ENCODE measurements at regions not wholly inside any gene's neighbourhood (a gene's known extent, or its start where the extent isn't known, plus 50 kb on each side); places are given as distances from the start of the nearest gene placed in this dataset.

GRCh38 chr11:104623518-104623917 lies 274.7 kb downstream of the CASP12 start:
- peak; percentile 46 to 81 for DNase-seq (ENCODE audit: low read depth in 2 of 2)
- TF ChIP-seq CTCF (IDR thresholded peaks at IDR 0.05; ENCODE audit: low read depth, low read length), result no peak

GRCh38 chr11:104620991-104621390 lies 277.3 kb downstream of the CASP12 start:
- no peak overlapping the region for H3K4me3 ChIP-seq (replicated peaks in 1 of 2; ENCODE audit: low read depth in 2 of 2, low read length in 2 of 2)
- DNase-seq (ENCODE audit: low read depth in 2 of 2), result no peak
- no peak for TF ChIP-seq CTCF (IDR thresholded peaks at IDR 0.05; ENCODE audit: low read depth, low read length)

More at GRCh38 chr11:104623518-104623917, 274.7 kb downstream of the CASP12 start:
- H3K4me3 ChIP-seq (replicated peaks in 1 of 2; ENCODE audit: low read depth in 2 of 2, low read length in 2 of 2), result no peak overlapping the region

- no peak for TF ChIP-seq CTCF (IDR thresholded peaks at IDR 0.05; ENCODE audit: low read depth, low read length)
- no peak for DNase-seq (ENCODE audit: low read depth in 2 of 2)
- no peak overlapping the region for H3K4me3 ChIP-seq (replicated peaks in 1 of 2; ENCODE audit: low read depth in 2 of 2, low read length in 2 of 2)
These were observed 278.5 kb downstream of the CASP12 start for GRCh38 chr11:104619751-104620150.

GRCh38 chr11:104618954-104619353 lies 279.3 kb downstream of the CASP12 start:
- peak in 1 of 2 donors; percentile 5 for DNase-seq (ENCODE audit: low read depth in 2 of 2)
- TF ChIP-seq CTCF (IDR thresholded peaks at IDR 0.05; ENCODE audit: low read depth, low read length), result no peak
- H3K4me3 ChIP-seq (replicated peaks in 1 of 2; ENCODE audit: low read depth in 2 of 2, low read length in 2 of 2), result no peak overlapping the region

- no peak overlapping the region for H3K4me3 ChIP-seq (replicated peaks in 1 of 2; ENCODE audit: low read depth in 2 of 2, low read length in 2 of 2)
- TF ChIP-seq CTCF (IDR thresholded peaks at IDR 0.05; ENCODE audit: low read depth, low read length), result no peak
- no peak for DNase-seq (ENCODE audit: low read depth in 2 of 2)
These were observed 283.3 kb downstream of the CASP12 start for GRCh38 chr11:104614961-104615360.

GRCh38 chr11:104614117-104614680 lies 284.1 kb downstream of the CASP12 start:
- no peak for DNase-seq (ENCODE audit: low read depth in 2 of 2)
- no peak overlapping the region for H3K4me3 ChIP-seq (replicated peaks in 1 of 2; ENCODE audit: low read depth in 2 of 2, low read length in 2 of 2)
- no peak for TF ChIP-seq CTCF (IDR thresholded peaks at IDR 0.05; ENCODE audit: low read depth, low read length)

- no peak overlapping the region for H3K4me3 ChIP-seq (replicated peaks in 1 of 2; ENCODE audit: low read depth in 2 of 2, low read length in 2 of 2)
- no peak for TF ChIP-seq CTCF (IDR thresholded peaks at IDR 0.05; ENCODE audit: low read depth, low read length)
- no peak for DNase-seq (ENCODE audit: low read depth in 2 of 2)
These were observed 287.6 kb downstream of the CASP12 start for GRCh38 chr11:104610635-104611034.
